DOHH2 (cell line): ENCODE measurements at regions not wholly inside any gene's neighbourhood (a gene's known extent, or its start where the extent isn't known, plus 50 kb on each side); places are given as distances from the start of the nearest gene placed in this dataset.

Source experiments
- H3F3A ChIP-seq: fragments of 200-600 bp; sonication (generic), shearing (Covaris generic); 2 replicates; pipeline ENCODE4 v1.6.0; 2016; ENCODE audit warnings: antibody characterized with exemption, mild to moderate bottlenecking; ENCODE audit not compliant: control insufficient read depth, insufficient read depth
- H3K27ac ChIP-seq: fragments of 200-600 bp; sonication (generic); 2 replicates; pipeline ENCODE4 v1.5.1; 2014; ENCODE audit warnings: low read depth, mild to moderate bottlenecking, low read length, moderate library complexity
- H3K27me3 ChIP-seq: fragments of 200-600 bp; sonication (generic); 2 replicates; pipeline ENCODE4 v1.6.1; 2014; ENCODE audit warnings: mild to moderate bottlenecking, low read length, mixed read lengths; ENCODE audit not compliant: control insufficient read depth
- H3K36me3 ChIP-seq: fragments of 200-600 bp; sonication (generic); 2 replicates; pipeline ENCODE4 v1.6.1; 2014; ENCODE audit warnings: mild to moderate bottlenecking, low read length, moderate library complexity, mixed read lengths; ENCODE audit not compliant: control insufficient read depth
- H3K4me1 ChIP-seq: fragments of 200-600 bp; sonication (generic); 2 replicates; pipeline ENCODE4 v1.6.1; 2014; ENCODE audit warnings: mild to moderate bottlenecking, low read length, mixed read lengths; ENCODE audit not compliant: control insufficient read depth
- H3K4me2 ChIP-seq: fragments of 200-600 bp; sonication (generic); 2 replicates; pipeline ENCODE4 v1.6.0; 2014; ENCODE audit warnings: mild to moderate bottlenecking, low read length, moderate library complexity
- H3K4me3 ChIP-seq: fragments of 200-600 bp; sonication (generic); 2 replicates; pipeline ENCODE4 v1.5.1; 2014; ENCODE audit warnings: mild to moderate bottlenecking, low read length, mixed read lengths
- H3K79me2 ChIP-seq: fragments of 200-600 bp; sonication (generic); 2 replicates; pipeline ENCODE4 v1.6.1; 2014; ENCODE audit warnings: mild to moderate bottlenecking, low read length, mixed read lengths; ENCODE audit not compliant: control insufficient read depth
- H3K9me2 ChIP-seq: fragments of 200-600 bp; sonication (generic); replicated peaks from 2 replicates; pipeline ENCODE4 v1.6.1; 2014; ENCODE audit warnings: mild to moderate bottlenecking, low read length, mixed read lengths; ENCODE audit not compliant: control insufficient read depth
- H3K9me3 ChIP-seq: fragments of 200-600 bp; sonication (generic); 2 replicates; pipeline ENCODE4 v1.6.1; 2014; ENCODE audit warnings: antibody characterized with exemption, low read length, mixed read lengths; ENCODE audit not compliant: control insufficient read depth, insufficient read depth
- H4K20me1 ChIP-seq: fragments of 200-600 bp; sonication (generic); 2 replicates; pipeline ENCODE4 v1.6.0; 2014; ENCODE audit warnings: low read depth, mild to moderate bottlenecking, antibody characterized with exemption, low read length, moderate library complexity; ENCODE audit not compliant: control insufficient read depth, insufficient read depth
- CTCF ChIP-seq: fragments of 200-600 bp; sonication (generic); IDR thresholded peaks from one replicate; pipeline ENCODE4 v1.5.1; 2014; ENCODE audit warnings: antibody characterized with exemption, mild to moderate bottlenecking, low read depth, low read length; ENCODE audit not compliant: poor library complexity, severe bottlenecking
- EZH2phosphoT487 ChIP-seq: fragments of 200-600 bp; sonication (generic); IDR thresholded peaks from 2 replicates; pipeline ENCODE4 v1.6.1; 2017; ENCODE audit warnings: borderline replicate concordance, mild to moderate bottlenecking, antibody characterized with exemption, low read length, moderate library complexity, mixed read lengths

DNA sequence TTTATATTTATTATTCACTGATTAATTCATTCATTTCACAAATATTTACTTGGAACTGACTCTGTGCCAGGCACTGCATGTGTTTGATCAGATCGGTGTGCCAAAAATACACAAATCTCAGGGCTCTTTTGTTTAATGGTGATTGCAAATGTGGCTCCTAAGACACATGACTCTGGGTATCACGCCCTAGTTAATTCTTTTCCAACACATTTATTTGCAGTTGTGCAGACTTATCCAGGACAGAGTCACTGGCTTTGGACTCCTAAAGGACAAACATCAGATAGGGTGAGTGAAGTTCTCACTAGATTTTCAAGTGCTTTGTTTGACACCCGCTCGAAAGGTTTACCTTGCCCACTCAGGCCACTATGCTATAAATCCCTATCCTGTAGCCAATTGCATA, 335.5 kb downstream of the BARHL2 start:
- Histone ChIP-seq H3K4me2 (no peak overlapping the region), H3K4me1 (no peaks in the 10 kb centered on the region), H3K9me2 (no peaks in the 10 kb centered on the region), H3K79me2 (no peaks in the 10 kb centered on the region), H3K36me3 (no peaks in the 10 kb centered on the region), H3K4me3 (no peak overlapping the region), H3K27me3 (no peaks in the 10 kb centered on the region), H4K20me1 (no peaks in the 10 kb centered on the region), H3F3A (no peaks in the 10 kb centered on the region), H3K27ac (no peak overlapping the region), H3K9me3 (no peaks in the 10 kb centered on the region)
- TF ChIP-seq EZH2phosphoT487 = no peak
- no peak for TF ChIP-seq CTCF

DNA sequence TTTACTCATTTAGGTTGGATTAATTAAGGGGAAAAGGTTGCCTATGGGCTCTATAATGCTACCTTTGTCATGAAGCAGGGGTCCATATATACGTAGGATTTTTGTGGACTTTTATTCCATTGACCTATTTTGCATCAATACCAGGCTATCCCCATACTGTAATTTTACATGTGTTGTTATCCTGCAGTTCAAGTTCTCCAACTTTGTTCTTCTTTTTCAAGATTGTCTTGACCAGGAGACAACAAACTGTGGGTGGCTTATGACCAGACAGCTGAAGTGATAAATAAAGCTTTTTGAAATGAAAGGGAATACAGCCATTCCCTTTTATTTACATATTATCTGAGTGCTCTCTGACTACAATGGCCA, 345.7 kb downstream of the BARHL2 start:
- TF ChIP-seq CTCF (no peak), EZH2phosphoT487 (no peak)
- Histone ChIP-seq H3K4me3 (no peak overlapping the region), H3K4me2 (no peak overlapping the region), H3K4me1 (no peaks in the 10 kb centered on the region), H3F3A (no peaks in the 10 kb centered on the region), H3K9me3 (no peaks in the 10 kb centered on the region), H3K27me3 (peaks cover 5% of the 10 kb centered on the region; the same call in 1 of the 2 replicates), H3K27ac (no peak overlapping the region), H3K36me3 (no peaks in the 10 kb centered on the region), H3K9me2 (no peaks in the 10 kb centered on the region), H3K79me2 (no peaks in the 10 kb centered on the region), H4K20me1 (no peaks in the 10 kb centered on the region)

GRCh38 chr1:90370686-90371447, 346.2 kb downstream of the BARHL2 start:
- Histone ChIP-seq H3K36me3 (no peaks in the 10 kb centered on the region), H3K4me2 (no peak overlapping the region), H4K20me1 (no peaks in the 10 kb centered on the region), H3F3A (no peaks in the 10 kb centered on the region), H3K4me3 (no peak overlapping the region), H3K9me2 (no peaks in the 10 kb centered on the region), H3K9me3 (no peaks in the 10 kb centered on the region), H3K27me3 (peaks cover 2% of the 10 kb centered on the region; the same call in 1 of the 2 replicates), H3K79me2 (no peaks in the 10 kb centered on the region), H3K4me1 (no peaks in the 10 kb centered on the region), H3K27ac (no peak overlapping the region)
- TF ChIP-seq EZH2phosphoT487 (no peak), CTCF (no peak)
